GM10266 (cell line): ENCODE measurements at regions not wholly inside any gene's neighbourhood (a gene's known extent, or its start where the extent isn't known, plus 50 kb on each side); places are given as distances from the start of the nearest gene placed in this dataset.

ENCODE experiments used
- DNase-seq: peaks from one replicate; pipeline ENCODE4 v3.0.0; 2012; ENCODE audit errors: extremely low spot score
- TF ChIP-seq, protein P1 (sequence below): IDR thresholded peaks from 2 replicates; pipeline ENCODE4 v1.5.1; 2012; ENCODE audit warnings: mild to moderate bottlenecking, low read depth; ENCODE audit not compliant: control insufficient read depth, insufficient read depth; ENCODE audit errors: missing control alignments

DNA sequence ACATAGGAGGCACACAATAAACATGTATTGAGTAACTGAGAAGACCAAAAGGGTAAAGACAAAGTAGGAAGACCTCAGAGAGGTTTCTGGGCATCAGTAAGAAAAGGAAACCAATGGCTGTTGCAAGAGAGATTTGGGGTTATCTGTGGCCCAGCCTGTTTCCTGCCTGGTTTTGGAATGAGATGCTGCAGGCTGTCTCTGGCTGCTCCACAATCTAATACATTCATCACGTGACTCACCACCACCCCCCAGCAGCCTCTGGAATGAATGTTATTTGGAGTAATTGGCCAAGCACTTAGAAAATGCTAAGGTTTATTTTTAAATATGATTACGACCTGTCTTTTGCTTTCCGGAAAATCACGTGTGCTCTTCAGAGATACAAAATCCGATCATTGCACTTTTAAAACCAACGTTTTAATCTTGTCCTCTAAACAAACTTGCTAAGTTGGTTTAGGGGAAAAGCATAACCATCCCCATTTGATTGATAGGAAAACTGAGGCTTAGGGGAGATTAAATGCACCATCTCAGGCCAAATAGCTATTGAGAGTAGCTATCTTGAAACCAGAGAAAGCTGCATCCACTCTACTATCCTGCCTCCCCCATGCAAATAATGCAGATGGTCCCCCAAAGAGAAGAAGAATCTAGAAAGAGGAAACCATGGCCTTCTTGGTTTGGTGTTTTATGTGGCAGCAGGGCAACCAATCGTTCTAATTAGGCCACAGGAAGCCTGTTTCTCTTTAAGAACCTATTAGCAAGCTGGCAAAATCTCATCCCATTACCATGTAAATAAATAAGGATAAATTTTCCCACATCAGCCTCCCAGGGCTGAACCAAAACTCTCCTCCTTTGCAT lies 151.8 kb upstream of the ADRA1B start:
- DNase-seq = no peak
- TF ChIP-seq, protein P1, sequence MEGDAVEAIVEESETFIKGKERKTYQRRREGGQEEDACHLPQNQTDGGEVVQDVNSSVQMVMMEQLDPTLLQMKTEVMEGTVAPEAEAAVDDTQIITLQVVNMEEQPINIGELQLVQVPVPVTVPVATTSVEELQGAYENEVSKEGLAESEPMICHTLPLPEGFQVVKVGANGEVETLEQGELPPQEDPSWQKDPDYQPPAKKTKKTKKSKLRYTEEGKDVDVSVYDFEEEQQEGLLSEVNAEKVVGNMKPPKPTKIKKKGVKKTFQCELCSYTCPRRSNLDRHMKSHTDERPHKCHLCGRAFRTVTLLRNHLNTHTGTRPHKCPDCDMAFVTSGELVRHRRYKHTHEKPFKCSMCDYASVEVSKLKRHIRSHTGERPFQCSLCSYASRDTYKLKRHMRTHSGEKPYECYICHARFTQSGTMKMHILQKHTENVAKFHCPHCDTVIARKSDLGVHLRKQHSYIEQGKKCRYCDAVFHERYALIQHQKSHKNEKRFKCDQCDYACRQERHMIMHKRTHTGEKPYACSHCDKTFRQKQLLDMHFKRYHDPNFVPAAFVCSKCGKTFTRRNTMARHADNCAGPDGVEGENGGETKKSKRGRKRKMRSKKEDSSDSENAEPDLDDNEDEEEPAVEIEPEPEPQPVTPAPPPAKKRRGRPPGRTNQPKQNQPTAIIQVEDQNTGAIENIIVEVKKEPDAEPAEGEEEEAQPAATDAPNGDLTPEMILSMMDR = no peak

DNA sequence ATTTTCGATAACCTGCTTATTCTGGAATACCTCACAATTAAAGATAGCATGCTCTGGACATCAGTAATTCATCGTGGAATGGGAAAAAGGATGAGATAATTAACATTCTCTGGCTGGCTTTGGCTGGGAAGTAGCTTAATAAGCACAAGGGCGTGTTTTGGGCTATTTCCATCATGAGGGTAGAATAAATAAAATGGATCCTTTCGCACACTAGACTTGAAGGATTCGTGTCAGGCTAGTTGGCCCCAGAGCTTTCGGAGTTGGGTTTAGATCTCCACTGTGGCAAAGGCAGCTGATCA lies 151.2 kb upstream of the ADRA1B start:
- TF ChIP-seq, protein P1 = no peak
- DNase-seq = no peak

DNA sequence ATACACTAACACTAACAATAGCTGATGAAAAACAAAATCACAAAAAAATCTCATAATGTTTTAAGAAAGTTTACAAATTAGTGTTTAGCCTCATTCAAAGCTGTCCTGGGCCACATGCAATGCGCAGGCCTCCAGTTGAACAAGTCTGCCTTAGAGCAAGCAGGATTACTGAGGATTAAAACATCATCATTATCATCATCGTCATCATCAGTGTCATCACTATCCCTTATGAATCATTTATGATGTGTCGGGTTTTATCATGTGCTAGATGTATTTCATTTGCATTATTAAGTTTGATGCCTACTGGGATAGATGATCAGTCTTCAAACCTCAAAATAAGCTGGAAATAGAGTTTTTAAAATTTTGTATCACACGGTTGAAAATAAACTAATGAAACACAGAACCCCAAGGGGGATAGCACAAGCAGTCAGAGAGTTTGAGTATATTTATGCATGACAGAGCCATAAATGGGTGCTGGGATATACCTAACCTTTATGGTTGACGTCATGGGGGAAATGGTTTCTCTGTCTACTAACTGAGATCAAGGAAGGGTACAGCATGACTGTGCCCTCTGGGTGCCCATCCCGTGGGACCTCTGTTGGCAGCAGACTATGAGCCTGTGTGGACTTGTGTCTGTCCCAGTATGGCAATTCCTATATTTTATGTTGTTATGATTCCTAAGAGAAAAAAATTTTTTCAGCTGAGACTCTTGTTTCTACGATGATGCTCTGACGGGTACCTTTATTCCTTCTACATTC lies 150.3 kb upstream of the ADRA1B start:
- TF ChIP-seq, protein P1 = no peak
- no peak for DNase-seq

DNA sequence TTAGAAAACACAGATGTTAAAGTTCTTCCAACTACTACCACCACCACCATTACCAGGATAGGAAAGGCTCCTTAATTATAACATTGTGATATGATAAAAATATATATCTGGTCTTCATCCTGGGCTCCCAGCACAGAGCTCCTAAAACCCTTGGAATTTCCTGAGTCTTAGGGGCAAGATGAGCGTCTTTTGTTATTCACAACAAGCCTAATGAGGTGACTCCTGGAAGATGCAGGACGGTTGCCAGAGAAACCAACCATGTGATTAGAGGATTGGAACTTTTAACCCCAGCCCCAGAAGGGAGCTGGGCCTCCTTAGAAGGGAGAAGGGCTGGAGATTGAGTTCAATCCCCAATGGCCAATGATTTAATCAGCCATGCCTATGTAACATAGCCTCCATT lies 148.0 kb upstream of the ADRA1B start:
- no peak for DNase-seq
- TF ChIP-seq, protein P1 = no peak

DNA sequence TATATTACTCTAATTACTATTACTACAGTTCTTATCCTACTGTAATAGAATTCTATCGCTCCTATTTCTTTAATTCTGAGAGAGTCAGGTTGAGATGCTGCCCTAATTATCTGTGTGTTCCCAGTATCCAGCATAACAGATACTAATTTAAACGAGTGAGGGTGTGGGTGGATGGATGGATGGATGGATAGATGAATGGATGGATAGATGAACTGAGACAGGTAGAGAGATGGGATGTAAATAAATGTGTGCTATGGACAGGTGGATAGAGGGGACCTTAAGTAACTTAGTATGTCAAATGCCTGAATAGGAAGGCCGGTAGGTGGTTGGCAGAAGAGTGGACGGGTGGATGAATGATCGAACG lies 143.6 kb upstream of the ADRA1B start:
- TF ChIP-seq, protein P1 = no peak
- no peak for DNase-seq

DNA sequence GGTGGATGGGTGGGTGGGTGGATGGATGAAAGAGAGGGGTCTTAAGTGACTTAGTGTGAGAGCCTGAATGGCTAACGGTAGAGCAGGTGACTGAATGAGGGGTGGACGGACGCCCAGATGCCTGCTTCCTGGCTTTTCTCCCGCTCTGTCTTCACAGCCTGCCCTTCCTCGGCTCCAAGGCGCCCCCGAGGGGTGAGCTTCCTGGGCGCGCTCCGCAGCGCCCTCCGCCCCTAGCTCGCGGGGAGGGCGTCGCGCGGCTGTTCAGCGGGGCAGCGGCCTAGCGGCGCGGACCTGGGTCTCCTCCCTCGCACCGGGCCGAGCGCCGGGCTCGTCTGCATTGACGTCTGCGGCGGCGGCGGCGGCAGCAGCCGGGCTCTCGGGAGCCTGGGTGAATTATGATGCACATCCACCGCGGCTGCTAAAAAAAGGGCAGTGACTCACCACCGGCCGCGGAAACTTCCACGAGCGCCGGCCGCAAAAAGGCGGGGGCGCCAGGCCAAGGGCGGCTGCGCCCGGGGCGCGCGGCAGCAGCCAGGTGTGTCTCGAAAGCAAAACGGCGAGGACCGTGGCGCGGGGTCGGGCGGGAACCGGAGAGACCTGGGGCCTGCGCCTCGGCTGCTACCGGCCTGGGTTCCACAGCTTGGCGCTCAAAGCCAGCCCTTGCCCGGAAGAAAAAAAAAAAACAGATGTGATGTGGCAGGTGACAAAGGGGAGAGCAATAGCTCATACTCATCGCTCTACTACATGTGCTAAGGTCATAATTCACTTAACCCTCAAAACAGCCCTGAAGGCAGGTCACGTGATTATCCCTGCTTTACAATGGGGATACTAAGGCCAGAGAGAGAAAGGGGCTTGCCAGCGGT lies 143.0 kb upstream of the ADRA1B start:
- TF ChIP-seq, protein P1 = no peak
- peak; percentile 77 for DNase-seq

DNA sequence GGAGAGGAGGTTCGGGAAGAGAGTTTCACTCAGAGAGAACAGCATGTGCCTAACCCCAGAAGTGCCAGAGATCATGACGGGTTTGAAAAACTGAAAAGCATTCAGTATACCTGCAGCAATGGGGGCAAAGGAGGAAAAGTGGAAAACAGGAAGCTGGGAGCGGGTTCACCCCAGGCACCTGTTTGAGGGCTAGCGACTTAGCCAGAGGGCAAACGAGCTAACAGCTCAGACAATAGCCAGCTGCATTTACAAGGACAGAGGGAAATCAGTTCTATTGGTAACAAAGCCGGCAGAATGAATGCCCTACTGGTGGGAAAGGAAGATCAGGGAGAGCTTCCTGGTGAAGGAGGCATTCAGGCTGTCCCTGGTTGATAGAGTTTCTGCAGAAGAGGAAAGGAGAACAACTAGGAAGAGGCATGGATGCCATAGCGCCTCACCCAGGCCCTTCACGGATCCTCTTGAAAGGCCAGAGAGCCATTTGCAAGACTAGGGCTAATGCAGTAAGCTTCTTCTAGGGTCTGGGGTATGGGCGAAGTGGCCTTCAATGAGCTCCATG lies 141.7 kb upstream of the ADRA1B start:
- no peak for DNase-seq
- TF ChIP-seq, protein P1 = no peak
